SKM-1 (cell line): ENCODE measurements at regions not wholly inside any gene's neighbourhood (a gene's known extent, or its start where the extent isn't known, plus 50 kb on each side); places are given as distances from the start of the nearest gene placed in this dataset.

Source experiments
- DNase-seq: peaks from one replicate; lab custom pipeline; 2025; ENCODE audit not compliant: unreplicated experiment; lab: John Stamatoyannopoulos, UW

DNA sequence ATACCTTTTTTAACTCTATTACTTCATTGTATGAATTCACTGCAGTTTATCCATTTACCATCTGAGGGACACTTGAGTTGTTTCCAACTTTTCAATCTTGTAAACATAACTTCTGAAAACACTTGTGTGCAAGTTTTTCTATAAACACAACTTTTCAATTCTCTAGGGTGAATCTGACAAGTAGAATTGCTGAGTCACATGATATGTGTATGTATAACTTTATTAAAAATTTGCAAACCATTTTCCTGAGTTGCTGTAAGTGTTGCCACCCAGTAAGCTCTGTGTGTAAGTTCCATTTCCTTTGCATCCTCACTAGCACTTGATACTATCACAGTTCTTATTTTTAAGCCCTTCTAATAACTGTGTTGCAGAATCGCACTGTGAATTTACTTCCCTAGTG is 1415.6 kb upstream of the ATXN8OS start:
- DNase-seq, result no peak

DNA sequence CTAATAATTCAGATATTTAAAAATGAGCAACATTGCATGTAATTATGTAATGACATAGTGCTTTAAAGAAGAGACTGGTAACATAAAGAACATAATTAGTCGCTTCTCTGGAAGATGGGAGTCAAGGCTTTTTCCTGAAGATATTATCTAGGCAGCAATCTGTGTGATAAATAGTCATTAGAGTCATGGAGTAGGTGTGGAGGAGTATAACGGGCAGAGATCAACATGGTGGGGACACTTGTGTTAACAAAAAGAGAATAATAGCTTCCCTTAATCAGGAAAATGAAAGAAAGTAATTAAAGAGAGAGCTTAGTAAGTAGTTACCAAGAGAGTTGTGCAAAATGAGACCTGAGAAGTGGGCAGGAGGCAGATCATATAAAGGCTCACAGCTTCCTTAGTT is 1417.1 kb upstream of the ATXN8OS start:
- DNase-seq, result no peak

GRCh38 chr13:68676513-68677115 is 1431.0 kb upstream of the ATXN8OS start:
- DNase-seq, result no peak

DNA sequence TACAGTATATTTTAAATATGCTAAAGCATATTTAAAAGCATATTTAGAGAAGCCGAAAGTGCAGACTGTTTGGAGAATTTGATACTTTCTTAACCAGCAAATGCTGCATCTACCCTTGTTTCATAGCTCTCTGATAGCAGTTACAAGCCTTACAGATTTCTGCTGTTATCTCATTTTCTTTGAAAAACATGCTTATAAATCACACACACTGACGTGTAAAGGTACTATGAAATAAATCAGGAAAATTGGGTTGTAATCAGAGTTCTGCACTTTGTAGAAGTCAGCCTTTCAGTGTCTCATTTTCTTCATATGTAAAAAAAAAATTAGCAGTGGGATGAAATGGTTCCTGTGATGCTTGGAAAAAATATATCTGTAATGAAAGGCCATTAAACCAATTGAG is 1432.4 kb upstream of the ATXN8OS start:
- DNase-seq, result no peak

DNA sequence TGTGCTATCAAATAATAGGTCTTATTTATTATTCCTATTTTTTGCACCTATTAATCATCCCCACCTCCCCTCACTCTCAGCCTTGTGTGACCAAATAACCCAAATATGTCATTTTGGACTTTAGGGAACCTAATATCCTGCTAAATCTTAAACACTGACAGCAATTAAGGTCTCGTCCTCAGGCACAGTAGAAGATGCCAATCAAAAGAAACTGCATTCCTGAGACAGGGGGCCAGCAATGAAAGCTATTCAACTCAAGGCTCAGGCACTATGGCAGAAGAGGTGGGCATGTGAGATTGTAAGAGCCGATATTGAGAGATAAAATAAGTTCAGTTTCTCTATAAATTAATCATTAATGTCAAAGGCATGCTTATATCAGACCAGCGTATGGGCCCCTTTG is 1437.7 kb upstream of the PCDH9 start:
- no peak for DNase-seq

DNA sequence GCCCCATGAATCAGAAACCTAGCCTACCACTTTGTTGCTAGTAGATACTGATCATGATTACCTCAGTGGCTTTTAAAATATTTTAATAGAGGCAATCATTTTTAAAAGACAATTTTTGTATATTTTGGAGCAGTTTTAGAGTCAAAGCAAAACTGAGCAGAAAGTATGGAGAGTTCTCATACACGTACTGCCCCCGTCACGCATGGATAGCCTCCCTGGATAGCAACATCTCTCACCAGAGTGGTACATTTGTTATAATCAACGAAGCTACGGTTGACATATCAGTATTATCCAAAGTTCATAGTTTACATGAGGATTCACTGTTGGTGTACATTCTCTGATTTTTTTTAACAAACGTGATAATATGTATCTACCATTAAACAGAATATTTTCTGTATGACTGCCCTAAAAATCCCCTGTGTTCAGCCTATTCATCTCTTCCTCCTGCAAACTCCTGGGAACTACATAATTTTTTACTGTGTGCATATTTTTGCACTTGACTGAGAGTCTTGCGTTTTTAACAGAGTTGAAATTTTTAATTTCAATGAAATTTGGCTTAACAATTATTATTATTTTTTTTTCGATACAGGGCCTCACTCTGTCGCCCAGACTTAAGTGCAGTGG is 1436.8 kb upstream of the PCDH9 start:
- no peak for DNase-seq

DNA sequence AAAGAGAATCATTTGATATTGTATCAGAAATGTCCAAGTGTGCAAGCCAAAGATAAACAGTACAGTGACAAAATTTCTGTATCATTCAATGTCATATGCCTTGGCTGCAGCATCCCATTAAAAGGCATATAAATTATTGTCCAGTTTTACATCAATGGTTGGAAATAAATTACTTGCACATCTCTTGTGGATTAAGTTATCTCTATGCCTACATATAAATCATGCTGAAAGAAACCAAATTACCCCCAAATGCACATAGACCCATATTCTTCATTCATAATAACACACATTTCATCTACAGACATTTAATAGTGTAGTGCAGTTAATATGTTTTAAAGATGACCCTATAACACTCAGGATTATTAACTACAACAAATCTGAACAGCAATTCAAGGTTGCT is 1415.7 kb upstream of the PCDH9 start:
- DNase-seq, result no peak

DNA sequence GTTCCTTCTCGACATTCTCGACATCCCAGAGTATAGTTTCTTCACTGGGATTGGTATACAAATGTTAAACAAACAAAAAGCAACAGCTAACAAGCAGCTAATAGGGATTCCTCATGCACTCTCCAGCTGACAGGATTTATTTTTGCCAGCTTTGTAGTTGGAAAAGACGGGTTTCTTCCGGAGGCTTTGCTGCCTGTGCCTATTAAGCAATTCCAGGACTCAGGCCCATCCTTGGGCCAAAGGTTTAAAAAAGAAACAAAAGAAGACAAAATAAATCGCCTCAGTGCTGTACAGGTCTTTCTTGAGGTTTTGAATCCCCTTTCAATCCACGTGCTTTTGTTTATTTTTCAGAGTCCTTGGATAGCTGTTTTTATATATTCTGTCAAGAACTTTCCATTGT is 1414.5 kb upstream of the PCDH9 start:
- no peak for DNase-seq

DNA sequence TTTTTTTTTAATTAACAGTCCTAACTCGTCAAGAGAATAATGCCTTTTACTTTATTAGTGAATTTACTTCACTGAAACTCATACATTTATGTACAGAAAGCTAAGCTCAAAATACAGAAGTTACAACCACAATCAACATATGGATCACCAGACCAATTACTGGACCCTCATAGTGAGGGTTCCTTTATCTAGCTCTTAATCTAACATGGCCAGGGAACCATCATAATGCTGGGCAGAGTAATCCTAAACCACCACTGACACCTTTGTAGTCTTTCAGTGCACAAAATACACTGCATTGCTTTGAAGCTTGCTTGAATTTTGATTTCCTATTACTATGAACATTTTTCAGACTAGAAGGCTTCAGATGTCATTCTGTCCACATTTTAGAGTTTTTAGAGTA is 1406.6 kb upstream of the PCDH9 start:
- no peak for DNase-seq

- DNase-seq, result no peak
Measured at GRCh38 chr13:68628994-68629393, 1398.9 kb upstream of the PCDH9 start.

- no peak for DNase-seq
Measured at GRCh38 chr13:68627379-68627778, 1397.2 kb upstream of the PCDH9 start.

DNA sequence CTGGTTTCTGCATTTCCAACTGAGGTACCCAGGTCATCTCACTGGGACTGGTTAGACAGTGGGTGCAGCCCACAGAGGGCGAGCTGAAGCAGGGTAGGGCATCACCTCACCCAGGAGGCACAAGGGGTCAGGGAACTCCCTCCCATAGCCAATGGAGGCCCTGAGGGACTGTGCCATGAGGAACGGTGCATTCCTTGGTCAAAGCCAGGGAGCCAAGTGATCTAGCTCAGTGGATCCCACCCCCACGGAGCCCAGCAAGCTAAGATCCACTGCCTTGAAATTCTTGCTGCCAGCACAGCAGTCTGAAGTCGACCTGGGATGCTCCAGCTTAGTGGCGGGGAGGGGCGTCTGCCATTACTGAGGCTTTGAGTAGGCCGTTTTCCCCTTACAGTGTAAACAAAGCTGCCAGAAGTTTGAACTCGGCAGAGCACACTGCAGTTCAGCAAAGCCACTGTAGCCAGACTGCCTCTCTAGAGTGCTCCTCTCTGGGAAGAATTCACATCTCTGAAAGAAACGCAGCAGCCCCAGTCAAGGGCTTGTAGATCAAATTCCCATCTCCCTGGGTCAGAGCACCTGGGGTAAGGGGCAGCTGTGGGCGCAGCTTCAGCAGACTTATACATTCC is 1386.6 kb upstream of the PCDH9 start:
- no peak for DNase-seq

GRCh38 chr13:68609661-68610060 is 1379.5 kb upstream of the PCDH9 start:
- DNase-seq, result no peak

GRCh38 chr13:68608147-68608546 is 1378.0 kb upstream of the PCDH9 start:
- no peak for DNase-seq

GRCh38 chr13:68597641-68598040 is 1367.5 kb upstream of the PCDH9 start:
- DNase-seq, result no peak

GRCh38 chr13:68588623-68589022 is 1358.5 kb upstream of the PCDH9 start:
- DNase-seq, result peak; percentile 37

GRCh38 chr13:68584776-68585175 is 1354.6 kb upstream of the PCDH9 start:
- DNase-seq, result no peak

GRCh38 chr13:68574053-68574452 is 1343.9 kb upstream of the PCDH9 start:
- DNase-seq, result no peak

DNA sequence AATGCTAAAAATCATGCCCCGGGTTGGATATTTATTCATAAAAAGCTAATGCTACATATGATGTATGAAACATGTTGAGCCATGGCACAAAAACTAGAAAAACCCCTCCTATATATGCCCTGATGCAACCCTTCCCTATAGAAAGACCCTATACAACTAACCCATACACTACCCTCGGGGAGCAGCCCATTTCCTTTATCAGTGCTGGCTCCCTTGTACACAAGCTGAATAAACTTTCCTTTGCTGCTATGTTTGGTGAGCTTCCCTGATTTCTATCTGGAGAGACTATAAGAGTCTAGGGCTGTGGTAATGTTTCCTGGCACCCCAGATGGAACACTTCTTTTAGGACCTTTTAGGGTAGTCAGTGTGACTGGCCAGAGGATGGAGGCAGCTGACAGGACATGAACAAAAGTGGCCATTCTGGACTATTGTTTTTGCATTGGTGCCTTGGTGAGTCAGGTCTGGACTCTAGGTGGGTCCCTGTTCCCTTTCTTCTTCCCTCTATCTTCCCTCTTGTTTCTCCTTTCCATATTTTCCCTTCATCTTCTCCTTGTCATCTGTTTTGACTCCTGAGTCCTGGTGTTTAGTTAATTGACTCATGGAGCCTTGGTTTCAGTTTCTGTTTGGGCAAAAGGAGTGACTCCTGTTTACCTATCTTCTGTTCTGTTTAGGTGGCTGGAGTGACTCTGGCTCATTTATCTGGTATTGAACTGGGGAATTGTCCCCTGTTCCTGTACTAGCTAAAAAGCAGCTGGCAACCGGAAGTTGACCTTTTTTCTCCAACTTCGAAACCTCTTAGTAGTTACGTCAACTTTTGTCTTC is 1321.8 kb upstream of the PCDH9 start:
- no peak for DNase-seq

- no peak for DNase-seq
Measured at GRCh38 chr13:68550330-68550729, 1320.2 kb upstream of the PCDH9 start.

- DNase-seq, result no peak
Measured at GRCh38 chr13:68540244-68540643, 1310.1 kb upstream of the PCDH9 start.

- DNase-seq, result no peak
Measured at GRCh38 chr13:68535329-68535728, 1305.2 kb upstream of the PCDH9 start.
